GOT3 (cell line): ENCODE measurements at regions not wholly inside any gene's neighbourhood (a gene's known extent, or its start where the extent isn't known, plus 50 kb on each side); places are given as distances from the start of the nearest gene placed in this dataset.

Experiments
- DNase-seq: peaks from one replicate; lab custom pipeline; 2025; ENCODE audit warnings: mixed read lengths; lab: John Stamatoyannopoulos, UW

DNA sequence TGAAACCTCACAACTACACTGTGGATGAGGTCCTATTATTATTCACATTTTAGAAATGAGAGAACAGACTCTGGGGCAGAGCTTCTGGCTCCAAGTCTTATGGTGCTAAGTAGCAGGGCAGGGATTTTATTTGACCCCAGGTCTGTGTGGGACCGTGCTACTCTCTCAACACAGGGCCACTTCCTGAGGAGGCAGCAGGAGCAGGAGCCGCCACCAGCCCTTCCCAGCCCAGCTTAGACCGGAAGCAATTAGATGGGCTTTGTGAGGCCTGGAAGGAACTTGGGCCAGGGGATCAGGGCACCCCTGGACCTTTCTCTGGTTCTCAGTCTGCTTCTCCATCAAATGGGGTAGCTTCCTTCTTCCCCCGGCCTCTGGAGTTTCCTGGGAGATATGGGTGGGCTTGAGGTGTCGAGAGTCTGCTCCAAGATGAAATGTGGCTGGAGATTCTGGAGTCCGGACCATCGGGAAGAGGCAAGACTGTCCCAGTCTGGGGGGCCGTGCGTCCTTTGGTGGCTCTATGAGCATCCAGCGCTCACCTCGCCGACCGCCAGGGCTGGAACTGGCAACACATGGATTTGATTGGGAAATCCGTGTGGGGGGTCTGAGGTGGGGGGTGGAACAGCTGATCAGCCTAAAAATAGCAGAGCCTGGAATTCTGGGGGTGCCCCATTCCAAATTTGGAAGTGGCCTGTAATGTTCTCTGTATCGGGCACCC lies 136.8 kb downstream of the FOXD2 start:
- no peak for DNase-seq

DNA sequence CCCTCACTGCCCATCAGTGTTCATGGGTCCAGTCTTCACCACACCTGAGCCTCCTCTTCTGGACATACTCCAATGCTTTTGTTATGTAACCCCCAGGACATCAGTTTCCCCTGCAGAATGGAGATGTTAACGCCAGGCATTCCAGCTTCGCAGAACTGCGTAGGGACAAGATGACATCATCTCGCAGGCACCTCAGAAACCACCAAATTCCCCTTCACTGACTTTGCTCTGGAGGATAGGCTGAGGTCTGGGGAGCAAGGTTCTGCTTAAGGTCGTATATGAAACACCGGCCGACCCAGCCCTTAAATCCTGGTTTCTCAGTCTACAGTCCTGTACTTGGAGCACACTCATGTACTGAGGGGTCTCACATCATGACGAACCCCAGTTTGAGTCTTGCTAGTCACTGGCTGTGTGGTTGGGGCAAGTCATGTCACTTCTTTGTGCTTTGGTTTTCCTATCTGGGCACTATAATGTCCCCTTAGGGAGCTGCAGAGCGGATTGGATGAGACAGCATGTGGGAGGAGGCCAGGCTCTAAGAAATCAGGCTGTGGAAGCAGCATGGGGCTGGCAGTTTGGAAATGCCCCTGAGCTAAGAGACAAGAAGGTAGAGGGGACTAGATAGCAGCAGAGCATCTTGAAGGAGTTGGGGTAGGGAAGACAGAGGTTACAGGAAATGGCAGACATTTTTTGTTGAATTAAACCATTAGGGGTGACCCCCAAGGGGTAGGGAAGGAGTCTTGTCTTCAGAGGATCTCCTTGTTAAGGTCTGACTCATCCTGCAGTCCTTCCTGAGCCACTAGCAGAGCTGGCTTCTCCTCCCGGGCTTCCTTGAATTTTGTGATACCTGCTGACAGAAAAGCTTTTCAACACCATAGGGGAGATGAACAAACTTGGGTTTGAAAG lies 138.3 kb downstream of the FOXD2 start:
- DNase-seq: no peak

DNA sequence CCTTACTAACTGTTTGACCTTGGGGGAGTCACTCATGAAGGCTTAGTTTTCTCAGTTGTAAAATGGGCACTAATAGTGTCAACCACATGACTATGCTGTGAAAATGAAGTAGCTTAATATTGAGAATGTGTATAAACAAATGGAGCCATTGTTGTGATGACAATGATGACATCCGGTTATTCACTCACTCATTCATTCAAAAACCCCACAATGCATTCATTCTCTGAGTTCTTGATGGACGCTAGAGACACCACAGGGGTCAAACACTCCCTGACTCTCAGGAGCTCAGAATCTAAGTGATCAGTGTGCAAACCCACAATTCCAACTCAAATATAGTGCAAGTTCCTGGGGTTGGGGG lies 138.9 kb downstream of the FOXD2 start:
- DNase-seq: no peak

DNA sequence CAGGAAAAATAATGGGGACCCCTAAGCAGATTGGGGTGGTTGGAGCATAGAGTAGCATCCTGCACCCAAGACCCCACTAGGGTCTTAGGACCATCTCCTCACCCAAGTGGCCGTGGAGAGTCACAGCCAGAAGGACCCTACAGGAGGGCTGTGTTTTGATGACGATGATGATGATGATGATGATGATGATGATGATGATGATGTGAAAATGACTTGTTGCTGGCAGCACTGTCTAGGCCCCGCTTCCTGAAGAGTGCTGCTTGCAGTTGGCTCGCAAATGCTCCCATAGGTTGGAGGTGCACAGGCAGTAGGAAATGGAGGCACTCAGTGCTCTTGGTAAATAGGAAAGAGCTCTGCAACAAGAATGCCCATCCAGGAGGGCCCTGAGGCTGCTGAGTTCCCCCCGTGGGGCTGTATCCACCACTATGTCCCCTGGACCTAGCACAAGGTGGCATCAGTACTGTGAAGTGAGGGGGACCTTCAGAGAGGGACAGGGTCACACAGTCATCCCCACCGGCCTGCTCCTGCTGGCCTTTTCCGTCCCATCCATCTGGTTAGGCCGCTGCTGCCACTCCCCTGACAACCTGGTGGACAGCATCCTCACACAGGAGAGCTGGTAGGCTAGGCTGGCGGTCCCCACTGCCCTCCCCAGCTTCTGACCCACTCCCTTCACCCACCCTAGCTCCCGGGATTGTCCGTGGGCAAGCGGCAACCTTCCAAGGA lies 139.6 kb downstream of the FOXD2 start:
- DNase-seq: no peak

DNA sequence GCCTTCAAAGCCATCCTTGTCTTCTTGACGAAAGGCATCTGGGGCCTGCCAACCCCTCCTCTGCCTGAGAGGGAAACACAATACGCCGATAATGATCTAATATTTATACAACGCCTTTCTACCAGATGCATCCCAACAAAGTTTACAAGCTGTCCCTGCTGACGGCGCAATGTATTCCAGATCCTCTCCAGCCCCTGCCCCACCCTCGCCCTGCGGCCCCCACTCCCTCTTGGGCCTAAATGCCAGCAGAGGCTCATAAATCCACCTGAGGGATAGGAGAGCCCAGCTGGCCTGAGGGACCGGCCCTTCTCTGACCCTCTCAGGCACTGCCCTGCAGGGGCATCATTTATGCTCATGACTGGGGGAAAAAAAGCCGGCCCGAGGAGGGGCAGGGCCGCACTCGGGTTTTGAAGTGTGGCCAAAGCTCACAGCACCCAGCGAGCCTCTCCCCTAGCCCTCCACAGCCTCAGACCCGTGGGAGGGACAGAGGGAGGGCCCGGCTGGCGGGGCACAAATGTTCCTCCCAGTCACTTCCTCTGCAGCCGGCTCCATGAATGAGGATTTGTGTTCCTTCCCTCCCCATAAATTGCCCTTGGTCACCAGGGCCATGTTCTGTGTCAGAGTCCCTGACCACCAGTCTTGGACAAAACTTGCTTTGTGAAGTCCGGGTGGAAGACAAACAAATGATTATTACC lies 140.3 kb downstream of the FOXD2 start:
- DNase-seq: no peak

DNA sequence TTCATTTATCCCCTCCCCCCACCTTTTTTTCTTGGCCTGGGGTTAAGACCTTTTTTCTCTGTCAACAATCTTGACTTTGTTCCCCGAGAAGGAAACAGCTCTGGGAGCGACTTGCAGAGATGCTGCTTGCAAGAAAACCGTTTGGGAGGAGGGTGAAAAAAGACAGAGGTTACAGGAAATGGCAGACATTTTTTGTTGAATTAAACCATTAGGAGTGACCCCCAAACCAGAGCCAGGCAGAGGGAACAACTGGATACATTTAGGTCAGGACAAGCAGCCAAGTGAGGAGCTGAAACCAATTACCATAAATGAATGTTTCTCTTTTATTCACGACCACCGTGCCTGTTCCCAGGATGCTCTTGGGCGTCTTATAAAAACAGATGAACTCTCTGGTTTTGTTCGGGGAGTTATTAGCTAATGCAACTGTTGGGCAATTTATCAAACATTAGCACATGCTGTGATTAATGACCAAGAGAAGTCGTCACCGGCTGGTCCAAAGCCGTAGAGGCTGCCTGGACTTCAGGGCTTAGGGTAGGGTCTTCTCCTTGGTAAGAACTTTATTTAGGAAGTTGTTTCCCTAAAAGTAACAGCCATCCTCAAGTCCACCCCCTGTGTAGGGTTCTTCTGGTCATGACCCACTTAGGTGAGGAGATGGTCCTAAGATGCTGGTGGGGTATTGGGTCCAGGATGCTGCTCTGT lies 141.0 kb downstream of the FOXD2 start:
- DNase-seq: no peak

DNA sequence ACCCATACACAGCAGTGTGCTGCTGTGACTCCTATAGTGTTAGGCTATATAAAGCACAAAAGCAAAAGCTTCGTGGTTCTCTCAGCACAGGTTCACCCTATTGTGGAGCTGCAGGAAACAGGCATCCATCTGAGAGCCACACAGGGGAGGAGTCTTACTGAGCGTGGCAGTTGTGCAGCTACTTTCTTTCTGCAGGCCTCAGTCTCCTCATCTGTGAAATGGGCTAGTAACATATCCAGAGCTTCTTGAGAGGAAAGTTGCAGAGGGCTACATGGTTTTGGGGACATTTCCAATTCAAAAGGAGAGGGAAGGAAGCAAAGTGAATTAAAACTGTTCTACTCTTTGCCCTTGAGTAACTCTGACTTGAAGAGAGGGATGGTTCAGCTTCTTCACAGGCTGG lies 142.0 kb downstream of the FOXD2 start:
- no peak for DNase-seq

DNA sequence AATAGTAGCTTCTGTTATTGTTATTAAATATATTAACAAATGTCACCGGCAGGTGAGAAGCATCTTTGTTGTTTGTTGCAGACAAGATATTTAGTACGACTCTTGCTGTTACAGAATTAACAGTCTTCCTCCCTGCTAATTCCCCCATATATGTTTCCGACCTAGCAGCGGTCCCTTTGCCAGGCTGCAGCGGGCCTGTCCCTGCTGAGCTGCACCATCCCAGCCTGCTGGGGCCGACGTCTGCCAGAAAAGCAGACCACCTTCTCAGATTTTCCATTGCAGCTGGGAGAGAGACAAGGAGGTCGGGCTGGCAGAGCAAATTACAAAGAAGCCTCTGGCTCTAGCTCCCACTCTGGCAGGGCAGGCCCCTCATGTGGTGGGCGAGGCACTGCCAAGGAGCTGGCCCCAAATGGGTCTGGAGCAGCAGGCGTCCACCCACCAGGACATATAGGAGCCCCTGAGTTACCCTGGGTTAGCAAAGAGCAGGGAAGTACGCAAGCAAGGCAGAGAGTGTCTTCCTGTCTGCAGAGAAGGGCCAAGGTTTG lies 142.7 kb downstream of the FOXD2 start:
- no peak for DNase-seq

DNA sequence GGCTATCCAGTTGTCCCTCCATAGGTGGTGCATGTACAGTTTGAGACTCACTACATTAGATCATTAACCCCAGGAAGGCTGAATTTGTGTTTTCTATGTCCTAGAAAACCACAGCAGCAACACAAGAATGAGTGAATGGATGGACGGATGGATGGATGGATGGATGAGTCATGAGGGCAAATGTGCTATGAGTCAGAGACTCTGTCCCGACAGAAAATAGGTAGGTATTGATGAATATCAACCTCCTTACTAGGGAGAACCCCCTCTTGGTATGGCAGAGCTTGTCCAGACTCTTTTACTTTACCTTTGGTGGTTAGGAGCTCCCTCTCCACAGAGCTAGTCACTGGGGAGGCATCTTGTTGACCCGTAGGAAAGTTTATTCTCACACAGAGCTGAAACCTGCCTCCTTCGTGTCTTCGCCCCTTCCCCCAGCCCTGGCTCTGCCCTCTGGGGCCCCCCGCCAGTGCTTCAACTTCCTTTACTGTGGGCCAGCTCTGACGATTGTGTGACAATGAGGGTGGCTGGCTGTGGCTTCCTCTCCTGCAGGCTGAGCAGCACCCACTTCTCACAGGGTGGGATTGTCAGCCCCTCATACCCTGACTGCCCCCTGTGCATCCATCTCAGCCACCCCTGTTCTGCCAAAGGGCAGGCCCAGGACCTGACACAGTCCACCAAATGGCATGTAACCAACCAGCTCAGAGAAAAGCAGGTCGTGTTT lies 145.2 kb downstream of the FOXD2 start:
- DNase-seq: no peak

DNA sequence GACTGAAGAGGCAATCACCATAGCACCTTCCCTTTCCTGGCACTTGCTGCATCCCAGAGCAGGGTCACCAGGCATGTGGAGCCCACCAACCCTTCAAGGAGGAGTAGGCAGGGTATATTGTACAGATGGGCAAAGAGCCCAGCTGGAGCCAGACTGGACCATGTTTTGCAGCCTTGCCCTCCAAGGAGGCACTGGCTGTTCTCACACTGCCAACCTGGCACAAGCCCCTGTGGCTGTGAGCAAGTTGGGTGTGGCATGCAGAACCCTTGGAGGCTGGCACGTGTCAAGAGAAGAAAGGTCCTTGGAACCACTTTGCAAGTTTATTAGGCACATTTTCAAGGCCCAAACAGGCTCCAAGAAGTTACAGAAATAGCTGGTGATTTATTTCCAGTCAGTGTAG lies 146.4 kb downstream of the FOXD2 start:
- DNase-seq: no peak

DNA sequence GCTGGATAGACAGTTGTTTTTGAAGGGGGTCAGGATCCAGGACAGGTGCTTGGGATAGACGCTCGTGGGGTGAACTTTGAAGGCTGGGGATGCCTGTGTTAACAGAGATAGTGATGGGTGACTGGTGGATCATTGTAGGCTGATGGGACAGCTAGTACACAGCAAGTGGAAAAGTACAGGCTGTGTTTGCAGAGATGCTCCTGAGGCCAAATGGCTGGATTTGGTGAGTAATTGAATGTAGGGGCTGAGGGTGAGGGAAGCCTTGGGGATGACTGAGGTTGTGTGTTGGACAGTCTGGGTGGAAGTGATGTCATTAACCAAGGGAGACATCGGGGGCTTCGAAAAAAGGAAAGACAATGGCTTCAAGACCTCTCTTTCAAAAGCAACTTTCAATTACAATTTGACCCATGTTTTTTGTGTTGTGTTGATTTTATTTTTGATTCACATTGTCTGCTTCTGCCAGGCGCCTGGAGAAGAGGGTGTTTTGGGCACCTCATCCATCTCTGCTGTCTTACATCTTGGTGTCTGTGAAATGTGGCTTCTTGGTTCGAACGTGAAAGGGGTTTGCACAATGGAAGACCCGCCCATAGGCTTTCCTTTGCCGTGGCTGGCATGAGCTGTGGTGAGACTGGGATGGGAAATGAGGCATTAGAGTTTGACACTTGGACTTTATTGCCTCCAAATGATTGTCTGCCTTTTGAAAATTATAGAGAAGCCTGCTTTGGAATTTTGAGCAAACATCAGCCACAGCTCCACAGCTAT lies 147.5 kb downstream of the FOXD2 start:
- no peak for DNase-seq

DNA sequence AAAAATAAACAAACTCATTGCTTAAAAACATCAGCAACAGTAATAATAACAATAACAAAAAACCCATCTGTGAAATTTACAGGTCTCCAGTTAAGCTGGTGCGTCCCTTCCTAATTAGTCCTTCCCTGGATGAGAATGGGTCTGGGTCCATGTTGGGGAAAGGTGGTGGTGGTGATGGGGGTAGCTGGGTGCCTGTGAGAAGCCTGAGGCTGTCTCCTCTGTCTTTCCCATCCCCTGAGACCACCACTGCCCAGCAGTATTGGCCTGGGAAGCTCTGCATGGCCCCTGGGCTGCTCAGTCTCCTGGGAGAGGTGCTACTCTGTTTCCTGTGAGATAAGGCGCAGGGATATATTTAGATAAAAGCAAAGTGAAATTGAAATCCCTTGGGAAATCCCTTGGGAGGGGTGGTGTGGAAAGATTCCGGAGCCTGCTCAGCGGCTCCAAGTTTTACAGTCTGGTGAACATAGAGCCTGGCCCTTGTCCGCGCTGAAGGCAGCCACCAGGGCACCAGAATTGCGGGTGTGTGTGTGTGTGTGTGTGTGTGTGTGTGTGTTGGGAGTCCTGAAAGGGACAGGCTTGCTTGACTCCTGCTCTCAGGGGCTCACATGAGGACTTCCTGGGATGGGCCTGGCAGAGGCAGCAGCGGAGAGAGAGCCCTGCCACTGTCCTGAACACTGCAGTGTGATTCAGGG lies 150.2 kb downstream of the FOXD2 start:
- no peak for DNase-seq

DNA sequence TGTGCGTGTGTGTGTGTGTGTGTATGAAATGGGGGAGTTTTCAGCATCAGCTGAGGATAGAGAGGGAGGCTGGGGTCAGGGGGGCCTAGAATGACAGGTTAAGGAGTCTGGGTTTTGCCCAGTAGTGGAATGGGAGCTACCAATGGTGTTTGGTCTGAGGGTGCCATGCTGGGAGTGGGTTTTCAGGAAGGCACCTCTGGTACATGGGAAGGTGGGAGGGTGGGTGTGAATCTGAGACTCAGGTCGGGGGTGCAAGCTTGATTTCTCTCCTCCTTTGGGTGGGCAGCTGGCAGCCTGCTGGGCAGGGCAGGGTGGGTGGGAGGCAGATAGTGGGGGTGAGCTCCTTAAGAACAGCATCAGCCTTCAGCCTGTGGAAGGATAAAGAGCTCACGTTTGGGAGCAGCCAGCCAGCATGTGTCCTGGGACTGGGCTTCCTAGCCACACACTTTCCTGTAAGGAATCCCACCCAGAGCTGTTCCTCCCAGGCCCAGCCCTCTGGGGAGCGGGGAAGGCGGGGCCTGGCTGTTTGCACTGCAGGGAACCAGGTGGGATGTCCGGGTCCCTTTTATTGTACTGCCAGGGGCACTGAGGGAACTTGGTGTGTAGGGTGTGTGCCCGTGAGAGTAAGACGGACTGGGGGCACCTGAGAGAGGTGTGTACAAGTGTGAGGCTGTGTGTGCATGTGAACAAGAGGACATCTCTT lies 152.8 kb downstream of the FOXD2 start:
- no peak for DNase-seq

DNA sequence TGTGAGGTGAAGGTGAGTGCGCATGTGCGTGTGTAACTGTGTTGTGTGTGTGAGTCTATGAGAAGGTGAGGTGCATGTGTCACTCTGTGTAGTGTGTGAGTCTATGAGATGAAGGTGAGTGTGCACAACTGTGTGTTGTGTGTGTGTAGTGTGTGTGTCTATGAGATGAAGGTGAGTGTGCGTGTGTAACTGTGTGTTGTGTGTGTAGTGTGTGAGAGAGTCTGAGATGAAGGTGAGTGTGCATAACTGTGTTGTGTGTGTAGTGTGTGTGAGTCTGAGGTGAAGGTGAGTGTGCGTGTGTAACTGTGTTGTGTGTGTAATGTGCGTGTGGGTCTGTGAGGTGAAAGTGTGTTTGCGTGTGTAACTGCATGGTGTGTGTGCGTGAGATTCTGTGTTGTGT lies 154.0 kb downstream of the FOXD2 start:
- no peak for DNase-seq

DNA sequence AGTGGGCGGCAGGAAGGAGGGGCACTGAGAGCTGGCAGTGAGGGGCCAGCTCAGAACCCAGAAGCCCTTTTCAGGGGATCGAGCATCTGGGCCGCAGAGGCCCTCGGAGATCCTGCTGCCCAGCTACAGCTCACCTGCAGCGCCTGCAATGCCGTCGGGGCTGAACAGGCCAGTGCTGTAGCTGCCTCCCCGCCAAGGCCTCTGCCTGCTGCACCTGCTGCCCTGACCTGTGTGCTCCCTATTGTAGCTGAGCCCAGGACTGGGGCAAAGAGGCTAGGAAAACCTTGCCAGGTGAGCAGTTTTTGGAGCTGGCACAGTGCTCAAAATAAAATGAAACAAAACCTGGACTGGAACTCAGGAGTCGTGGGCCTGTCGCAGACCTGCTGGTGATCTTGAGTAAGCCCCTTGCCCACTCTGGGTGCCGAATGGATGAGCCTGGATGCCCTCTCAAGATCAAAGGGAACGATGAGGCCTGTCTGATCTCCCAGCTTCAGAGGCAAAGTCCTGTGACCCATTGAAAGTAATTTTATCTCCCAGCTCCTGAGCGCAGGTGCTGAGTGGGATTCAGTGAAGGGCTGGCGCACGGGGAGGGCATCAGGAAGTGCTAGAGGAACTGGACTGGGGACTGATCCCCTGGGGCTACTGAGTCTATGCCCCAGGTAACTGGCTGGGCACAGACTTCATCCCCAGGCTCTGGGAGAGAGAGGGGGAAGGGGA lies 154.6 kb downstream of the FOXD2 start:
- no peak for DNase-seq

DNA sequence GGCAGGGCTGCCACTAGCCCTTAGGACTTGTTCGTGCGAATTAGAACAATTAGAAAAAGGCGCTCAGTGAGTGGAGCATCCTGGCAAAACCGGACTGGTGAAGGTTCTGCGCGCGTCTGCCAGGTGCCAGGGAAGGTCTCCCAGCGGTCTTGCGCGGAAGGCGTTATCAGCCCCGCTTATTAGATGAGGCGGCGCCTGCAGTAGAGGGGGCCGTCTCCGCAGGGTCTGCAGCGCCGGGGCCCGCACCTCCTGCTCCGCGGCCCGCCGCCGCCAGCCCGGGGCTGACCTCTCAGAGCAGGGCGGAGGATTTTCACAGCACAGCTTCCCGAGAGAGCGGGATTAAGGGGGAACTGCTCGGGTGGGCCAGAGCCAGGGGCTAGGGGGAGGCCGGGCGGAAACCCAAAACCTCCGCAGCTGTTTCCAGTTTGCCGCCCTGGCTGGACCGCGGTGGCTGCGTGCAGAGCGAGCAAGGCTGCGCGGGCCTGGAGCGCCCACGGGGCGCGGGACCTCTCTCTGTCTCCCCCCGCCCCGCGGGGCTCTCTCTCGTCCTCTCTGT lies 155.2 kb downstream of the FOXD2 start:
- DNase-seq: no peak

DNA sequence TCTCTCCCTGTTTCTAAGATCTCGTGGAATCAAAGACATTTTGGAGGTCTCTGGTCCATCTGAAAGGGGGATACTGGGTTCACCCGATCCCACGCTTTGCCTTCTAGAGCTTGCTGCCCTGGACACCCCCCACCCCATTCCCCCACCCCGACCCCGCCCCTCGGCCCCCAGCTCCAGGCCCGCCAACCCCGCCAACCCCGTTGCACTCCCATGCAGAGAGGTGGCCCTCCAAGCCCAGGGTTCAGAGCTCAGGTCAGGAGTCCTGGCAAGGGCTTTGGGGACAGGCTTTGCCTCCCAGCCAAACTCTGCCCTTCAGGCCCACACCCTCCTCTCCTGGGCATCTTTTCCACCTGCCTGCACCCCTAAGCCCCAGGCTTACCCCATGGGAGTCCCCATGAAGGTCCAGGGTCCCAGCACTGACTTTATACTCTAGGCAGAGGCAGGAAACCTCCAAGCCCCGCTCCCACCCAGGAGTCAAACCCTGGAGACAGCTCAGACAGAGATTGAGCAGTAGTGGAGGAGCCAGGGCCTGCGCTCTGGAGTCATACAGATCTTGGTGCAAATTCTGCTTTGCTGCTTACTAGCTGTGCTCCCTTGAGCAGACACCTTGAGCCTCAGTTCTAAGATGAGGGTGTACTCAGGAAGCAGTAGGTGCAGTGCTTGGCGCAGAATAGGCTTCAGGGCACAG lies 155.9 kb downstream of the FOXD2 start:
- DNase-seq: no peak
